ENCODE measurements at regions not wholly inside any gene's neighbourhood (a gene's known extent, or its start where the extent isn't known, plus 50 kb on each side); places are given as distances from the start of the nearest gene placed in this dataset.

DNA sequence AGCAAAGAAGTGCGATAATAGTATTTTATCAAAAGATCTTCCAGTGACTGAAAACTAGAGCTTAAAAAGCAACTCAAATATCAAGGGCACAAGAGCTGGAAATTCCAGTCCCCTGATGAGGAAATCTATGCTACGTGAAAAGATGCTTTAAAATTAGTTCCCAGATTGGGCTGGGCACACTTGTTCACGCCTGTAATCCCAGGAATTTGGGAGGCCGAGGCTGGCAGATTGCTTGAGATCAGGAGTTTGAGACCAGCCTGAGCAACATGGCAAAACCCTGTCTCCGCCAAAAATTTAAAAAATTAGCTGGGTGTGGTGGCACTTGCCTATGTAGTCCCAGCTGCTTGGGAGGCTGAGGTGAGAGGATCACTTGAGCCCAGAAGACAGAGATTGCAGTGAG, 138.8 kb downstream of the SEMA6D start:
- ChIA-PET POLR2A (no interaction called here), CTCF (interaction anchor here (0.6 kb wide), 1 partner anchor 229 kb away, joined by 3 read pairs; no protein-coding TSS in a partner anchor)
- no peak for TF ChIP-seq SOX15 (CRISPR knock-in tag; IDR thresholded peaks at IDR 0.05)
- TF ChIP-seq, protein P1, sequence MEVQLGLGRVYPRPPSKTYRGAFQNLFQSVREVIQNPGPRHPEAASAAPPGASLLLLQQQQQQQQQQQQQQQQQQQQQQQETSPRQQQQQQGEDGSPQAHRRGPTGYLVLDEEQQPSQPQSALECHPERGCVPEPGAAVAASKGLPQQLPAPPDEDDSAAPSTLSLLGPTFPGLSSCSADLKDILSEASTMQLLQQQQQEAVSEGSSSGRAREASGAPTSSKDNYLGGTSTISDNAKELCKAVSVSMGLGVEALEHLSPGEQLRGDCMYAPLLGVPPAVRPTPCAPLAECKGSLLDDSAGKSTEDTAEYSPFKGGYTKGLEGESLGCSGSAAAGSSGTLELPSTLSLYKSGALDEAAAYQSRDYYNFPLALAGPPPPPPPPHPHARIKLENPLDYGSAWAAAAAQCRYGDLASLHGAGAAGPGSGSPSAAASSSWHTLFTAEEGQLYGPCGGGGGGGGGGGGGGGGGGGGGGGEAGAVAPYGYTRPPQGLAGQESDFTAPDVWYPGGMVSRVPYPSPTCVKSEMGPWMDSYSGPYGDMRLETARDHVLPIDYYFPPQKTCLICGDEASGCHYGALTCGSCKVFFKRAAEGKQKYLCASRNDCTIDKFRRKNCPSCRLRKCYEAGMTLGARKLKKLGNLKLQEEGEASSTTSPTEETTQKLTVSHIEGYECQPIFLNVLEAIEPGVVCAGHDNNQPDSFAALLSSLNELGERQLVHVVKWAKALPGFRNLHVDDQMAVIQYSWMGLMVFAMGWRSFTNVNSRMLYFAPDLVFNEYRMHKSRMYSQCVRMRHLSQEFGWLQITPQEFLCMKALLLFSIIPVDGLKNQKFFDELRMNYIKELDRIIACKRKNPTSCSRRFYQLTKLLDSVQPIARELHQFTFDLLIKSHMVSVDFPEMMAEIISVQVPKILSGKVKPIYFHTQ (CRISPR knock-in tag; IDR thresholded peaks at IDR 0.05): no peak
- TF ChIP-seq, protein P2, sequence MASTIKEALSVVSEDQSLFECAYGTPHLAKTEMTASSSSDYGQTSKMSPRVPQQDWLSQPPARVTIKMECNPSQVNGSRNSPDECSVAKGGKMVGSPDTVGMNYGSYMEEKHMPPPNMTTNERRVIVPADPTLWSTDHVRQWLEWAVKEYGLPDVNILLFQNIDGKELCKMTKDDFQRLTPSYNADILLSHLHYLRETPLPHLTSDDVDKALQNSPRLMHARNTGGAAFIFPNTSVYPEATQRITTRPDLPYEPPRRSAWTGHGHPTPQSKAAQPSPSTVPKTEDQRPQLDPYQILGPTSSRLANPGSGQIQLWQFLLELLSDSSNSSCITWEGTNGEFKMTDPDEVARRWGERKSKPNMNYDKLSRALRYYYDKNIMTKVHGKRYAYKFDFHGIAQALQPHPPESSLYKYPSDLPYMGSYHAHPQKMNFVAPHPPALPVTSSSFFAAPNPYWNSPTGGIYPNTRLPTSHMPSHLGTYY (CRISPR knock-in tag; IDR thresholded peaks at IDR 0.05): no peak
- Mint-ChIP-seq H3K4me1 (peaks cover 18% of the 10 kb centered on the region), H3K4me3 (no peak overlapping the region), H3K27ac (no peak overlapping the region), H3K36me3 (no peaks in the 10 kb centered on the region), H3K27me3 (ENCODE audit: low read depth) (peaks cover 8% of the 10 kb centered on the region), H3K9me3 (peaks cover 4% of the 10 kb centered on the region; the same call in 1 of the 2 replicates)
- no peak for ATAC-seq
- DNase-seq (ENCODE audit: low spot score): no peak

DNA sequence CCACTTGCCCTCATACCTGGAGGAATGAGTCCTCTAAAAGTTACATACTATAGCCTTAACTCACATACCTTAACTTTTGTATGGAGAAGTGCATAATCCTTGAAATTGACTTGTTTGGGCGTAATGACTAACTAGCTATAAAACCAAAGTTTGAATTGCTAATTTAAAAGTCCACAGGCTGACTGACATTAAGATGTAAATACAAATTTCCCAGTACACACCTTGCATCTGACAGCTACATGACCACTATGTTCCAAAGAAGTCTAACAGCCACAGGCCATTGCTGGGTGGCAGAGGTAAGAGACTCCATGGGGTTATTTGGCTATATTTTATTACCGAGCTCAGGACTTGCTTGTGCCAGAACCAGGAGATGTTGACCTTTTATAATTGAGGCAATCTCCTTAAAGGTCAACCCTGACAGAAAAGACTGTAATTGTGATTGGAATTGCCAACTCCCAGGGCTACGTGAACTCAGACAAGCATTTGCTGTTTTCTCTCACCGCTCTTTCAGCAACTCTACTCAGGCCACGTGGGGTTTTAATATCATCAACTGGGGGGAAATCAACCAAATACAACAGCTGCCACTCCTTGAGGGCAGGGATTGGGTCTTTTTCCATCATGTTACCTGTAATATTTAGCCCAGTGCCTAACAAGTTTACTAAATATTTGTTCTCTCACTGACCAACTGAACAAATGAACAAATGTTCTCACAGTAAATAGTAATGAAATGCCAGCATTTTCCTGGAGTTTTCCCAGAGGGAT, 139.9 kb downstream of the SEMA6D start:
- Mint-ChIP-seq H3K4me3 (no peak overlapping the region), H3K4me1 (peaks cover 28% of the 10 kb centered on the region), H3K27ac (no peak overlapping the region), H3K36me3 (no peaks in the 10 kb centered on the region), H3K27me3 (ENCODE audit: low read depth) (peaks cover 8% of the 10 kb centered on the region), H3K9me3 (peaks cover 4% of the 10 kb centered on the region; the same call in 1 of the 2 replicates)
- DNase-seq (ENCODE audit: low spot score) (no peak), ATAC-seq (no peak)
- ChIA-PET POLR2A (no interaction called here), CTCF (interaction anchor here (0.6 kb wide), 1 partner anchor 8 kb away, joined by 3 read pairs; no protein-coding TSS in a partner anchor)
- TF ChIP-seq TEAD4 (CRISPR knock-in tag; IDR thresholded peaks at IDR 0.05) (no peak), FOXJ3 (CRISPR knock-in tag; IDR thresholded peaks at IDR 0.05; ENCODE audit: borderline replicate concordance) (no peak), CREB1 (CRISPR knock-in tag; IDR thresholded peaks at IDR 0.05) (no peak), OVOL2 (CRISPR knock-in tag; IDR thresholded peaks at IDR 0.05; ENCODE audit: borderline replicate concordance) (no peak), MYBL2 (CRISPR knock-in tag; IDR thresholded peaks at IDR 0.05) (no peak), JAZF1 (CRISPR knock-in tag; IDR thresholded peaks at IDR 0.05) (no peak), TCF7 (CRISPR knock-in tag; IDR thresholded peaks at IDR 0.05; ENCODE audit: low read depth) (no peak), ZNF317 (CRISPR knock-in tag; IDR thresholded peaks at IDR 0.05; ENCODE audit: borderline replicate concordance, low read depth) (no peak)
- TF ChIP-seq, protein P3, sequence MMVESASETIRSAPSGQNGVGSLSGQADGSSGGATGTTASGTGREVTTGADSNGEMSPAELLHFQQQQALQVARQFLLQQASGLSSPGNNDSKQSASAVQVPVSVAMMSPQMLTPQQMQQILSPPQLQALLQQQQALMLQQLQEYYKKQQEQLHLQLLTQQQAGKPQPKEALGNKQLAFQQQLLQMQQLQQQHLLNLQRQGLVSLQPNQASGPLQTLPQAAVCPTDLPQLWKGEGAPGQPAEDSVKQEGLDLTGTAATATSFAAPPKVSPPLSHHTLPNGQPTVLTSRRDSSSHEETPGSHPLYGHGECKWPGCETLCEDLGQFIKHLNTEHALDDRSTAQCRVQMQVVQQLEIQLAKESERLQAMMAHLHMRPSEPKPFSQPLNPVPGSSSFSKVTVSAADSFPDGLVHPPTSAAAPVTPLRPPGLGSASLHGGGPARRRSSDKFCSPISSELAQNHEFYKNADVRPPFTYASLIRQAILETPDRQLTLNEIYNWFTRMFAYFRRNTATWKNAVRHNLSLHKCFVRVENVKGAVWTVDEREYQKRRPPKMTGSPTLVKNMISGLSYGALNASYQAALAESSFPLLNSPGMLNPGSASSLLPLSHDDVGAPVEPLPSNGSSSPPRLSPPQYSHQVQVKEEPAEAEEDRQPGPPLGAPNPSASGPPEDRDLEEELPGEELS (CRISPR knock-in tag; IDR thresholded peaks at IDR 0.05): no peak
- TF ChIP-seq, protein P4, sequence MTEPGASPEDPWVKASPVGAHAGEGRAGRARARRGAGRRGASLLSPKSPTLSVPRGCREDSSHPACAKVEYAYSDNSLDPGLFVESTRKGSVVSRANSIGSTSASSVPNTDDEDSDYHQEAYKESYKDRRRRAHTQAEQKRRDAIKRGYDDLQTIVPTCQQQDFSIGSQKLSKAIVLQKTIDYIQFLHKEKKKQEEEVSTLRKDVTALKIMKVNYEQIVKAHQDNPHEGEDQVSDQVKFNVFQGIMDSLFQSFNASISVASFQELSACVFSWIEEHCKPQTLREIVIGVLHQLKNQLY (CRISPR knock-in tag; IDR thresholded peaks at IDR 0.05): no peak
- TF ChIP-seq, protein P5, sequence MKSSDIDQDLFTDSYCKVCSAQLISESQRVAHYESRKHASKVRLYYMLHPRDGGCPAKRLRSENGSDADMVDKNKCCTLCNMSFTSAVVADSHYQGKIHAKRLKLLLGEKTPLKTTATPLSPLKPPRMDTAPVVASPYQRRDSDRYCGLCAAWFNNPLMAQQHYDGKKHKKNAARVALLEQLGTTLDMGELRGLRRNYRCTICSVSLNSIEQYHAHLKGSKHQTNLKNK (CRISPR knock-in tag; IDR thresholded peaks at IDR 0.05): no peak
- TF ChIP-seq, protein P6, sequence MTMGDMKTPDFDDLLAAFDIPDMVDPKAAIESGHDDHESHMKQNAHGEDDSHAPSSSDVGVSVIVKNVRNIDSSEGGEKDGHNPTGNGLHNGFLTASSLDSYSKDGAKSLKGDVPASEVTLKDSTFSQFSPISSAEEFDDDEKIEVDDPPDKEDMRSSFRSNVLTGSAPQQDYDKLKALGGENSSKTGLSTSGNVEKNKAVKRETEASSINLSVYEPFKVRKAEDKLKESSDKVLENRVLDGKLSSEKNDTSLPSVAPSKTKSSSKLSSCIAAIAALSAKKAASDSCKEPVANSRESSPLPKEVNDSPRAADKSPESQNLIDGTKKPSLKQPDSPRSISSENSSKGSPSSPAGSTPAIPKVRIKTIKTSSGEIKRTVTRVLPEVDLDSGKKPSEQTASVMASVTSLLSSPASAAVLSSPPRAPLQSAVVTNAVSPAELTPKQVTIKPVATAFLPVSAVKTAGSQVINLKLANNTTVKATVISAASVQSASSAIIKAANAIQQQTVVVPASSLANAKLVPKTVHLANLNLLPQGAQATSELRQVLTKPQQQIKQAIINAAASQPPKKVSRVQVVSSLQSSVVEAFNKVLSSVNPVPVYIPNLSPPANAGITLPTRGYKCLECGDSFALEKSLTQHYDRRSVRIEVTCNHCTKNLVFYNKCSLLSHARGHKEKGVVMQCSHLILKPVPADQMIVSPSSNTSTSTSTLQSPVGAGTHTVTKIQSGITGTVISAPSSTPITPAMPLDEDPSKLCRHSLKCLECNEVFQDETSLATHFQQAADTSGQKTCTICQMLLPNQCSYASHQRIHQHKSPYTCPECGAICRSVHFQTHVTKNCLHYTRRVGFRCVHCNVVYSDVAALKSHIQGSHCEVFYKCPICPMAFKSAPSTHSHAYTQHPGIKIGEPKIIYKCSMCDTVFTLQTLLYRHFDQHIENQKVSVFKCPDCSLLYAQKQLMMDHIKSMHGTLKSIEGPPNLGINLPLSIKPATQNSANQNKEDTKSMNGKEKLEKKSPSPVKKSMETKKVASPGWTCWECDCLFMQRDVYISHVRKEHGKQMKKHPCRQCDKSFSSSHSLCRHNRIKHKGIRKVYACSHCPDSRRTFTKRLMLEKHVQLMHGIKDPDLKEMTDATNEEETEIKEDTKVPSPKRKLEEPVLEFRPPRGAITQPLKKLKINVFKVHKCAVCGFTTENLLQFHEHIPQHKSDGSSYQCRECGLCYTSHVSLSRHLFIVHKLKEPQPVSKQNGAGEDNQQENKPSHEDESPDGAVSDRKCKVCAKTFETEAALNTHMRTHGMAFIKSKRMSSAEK (CRISPR knock-in tag; IDR thresholded peaks at IDR 0.05; ENCODE audit: borderline replicate concordance): no peak
- TF ChIP-seq, protein P7, sequence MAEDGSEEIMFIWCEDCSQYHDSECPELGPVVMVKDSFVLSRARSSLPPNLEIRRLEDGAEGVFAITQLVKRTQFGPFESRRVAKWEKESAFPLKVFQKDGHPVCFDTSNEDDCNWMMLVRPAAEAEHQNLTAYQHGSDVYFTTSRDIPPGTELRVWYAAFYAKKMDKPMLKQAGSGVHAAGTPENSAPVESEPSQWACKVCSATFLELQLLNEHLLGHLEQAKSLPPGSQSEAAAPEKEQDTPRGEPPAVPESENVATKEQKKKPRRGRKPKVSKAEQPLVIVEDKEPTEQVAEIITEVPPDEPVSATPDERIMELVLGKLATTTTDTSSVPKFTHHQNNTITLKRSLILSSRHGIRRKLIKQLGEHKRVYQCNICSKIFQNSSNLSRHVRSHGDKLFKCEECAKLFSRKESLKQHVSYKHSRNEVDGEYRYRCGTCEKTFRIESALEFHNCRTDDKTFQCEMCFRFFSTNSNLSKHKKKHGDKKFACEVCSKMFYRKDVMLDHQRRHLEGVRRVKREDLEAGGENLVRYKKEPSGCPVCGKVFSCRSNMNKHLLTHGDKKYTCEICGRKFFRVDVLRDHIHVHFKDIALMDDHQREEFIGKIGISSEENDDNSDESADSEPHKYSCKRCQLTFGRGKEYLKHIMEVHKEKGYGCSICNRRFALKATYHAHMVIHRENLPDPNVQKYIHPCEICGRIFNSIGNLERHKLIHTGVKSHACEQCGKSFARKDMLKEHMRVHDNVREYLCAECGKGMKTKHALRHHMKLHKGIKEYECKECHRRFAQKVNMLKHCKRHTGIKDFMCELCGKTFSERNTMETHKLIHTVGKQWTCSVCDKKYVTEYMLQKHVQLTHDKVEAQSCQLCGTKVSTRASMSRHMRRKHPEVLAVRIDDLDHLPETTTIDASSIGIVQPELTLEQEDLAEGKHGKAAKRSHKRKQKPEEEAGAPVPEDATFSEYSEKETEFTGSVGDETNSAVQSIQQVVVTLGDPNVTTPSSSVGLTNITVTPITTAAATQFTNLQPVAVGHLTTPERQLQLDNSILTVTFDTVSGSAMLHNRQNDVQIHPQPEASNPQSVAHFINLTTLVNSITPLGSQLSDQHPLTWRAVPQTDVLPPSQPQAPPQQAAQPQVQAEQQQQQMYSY (CRISPR knock-in tag; IDR thresholded peaks at IDR 0.05): no peak
- TF ChIP-seq, protein P2 (CRISPR knock-in tag; IDR thresholded peaks at IDR 0.05): no peak
